Lung (tissue), 11 donors: ENCODE measurements at regions not wholly inside any gene's neighbourhood (a gene's known extent, or its start where the extent isn't known, plus 50 kb on each side); places are given as distances from the start of the nearest gene placed in this dataset.

Experiments
- ATAC-seq: fragments of 200-7000 bp; cut with Tn5 transposase; one replicate; pipeline ENCODE4 v1.9.1; 2020; ENCODE audit warnings: moderate number of reproducible peaks; ENCODE audit not compliant: insufficient read depth, low FRiP score
- DNase-seq, 3 donors: peaks; one replicate each; pipeline ENCODE4 v3.0.0-alpha.2; 2013 to 2017
- H3K27ac ChIP-seq, 2 donors: one replicate each; pipeline ENCODE4 v1.5.1; 2013; ENCODE audit warnings: mild to moderate bottlenecking in 2 of 2, moderate library complexity in 2 of 2, control low read depth in 1 of 2, inconsistent platforms in 1 of 2, low read depth in 1 of 2, low read length in 1 of 2
- H3K27me3 ChIP-seq, 3 donors: one replicate each; pipeline ENCODE4 v1.5.1; 2013; ENCODE audit warnings: low read length in 2 of 3; ENCODE audit not compliant: control insufficient read depth in 3 of 3, insufficient read depth in 3 of 3
- H3K36me3 ChIP-seq, 4 donors: one replicate each; pipeline ENCODE4 v1.5.1; 2013; ENCODE audit warnings: low read length in 4 of 4, mild to moderate bottlenecking in 1 of 4, moderate library complexity in 1 of 4; ENCODE audit not compliant: control insufficient read depth in 4 of 4, insufficient read depth in 4 of 4
- H3K4me1 ChIP-seq, 5 donors: one replicate each; pipeline ENCODE4 v1.5.1; 2013; ENCODE audit warnings: low read length in 5 of 5, mild to moderate bottlenecking in 2 of 5, moderate library complexity in 1 of 5; ENCODE audit not compliant: control insufficient read depth in 5 of 5, insufficient read depth in 5 of 5
- H3K4me3 ChIP-seq: one replicate; pipeline ENCODE4 v1.5.1; 2013; ENCODE audit warnings: mild to moderate bottlenecking, control low read depth, moderate library complexity
- H3K9ac ChIP-seq, 2 donors: one replicate each; pipeline ENCODE4 v1.5.1; 2013; ENCODE audit warnings: low read length in 2 of 2, control low read depth in 1 of 2; ENCODE audit not compliant: insufficient read depth in 1 of 2
- H3K9me3 ChIP-seq, 4 donors: one replicate each; pipeline ENCODE4 v1.5.1; 2013; ENCODE audit warnings: low read length in 3 of 4, mild to moderate bottlenecking in 1 of 4, moderate library complexity in 1 of 4; ENCODE audit not compliant: control insufficient read depth in 4 of 4, insufficient read depth in 3 of 4
- CTCF ChIP-seq: IDR thresholded peaks from 2 replicates; pipeline ENCODE4 v1.5.1; 2012; ENCODE audit warnings: mild to moderate bottlenecking; ENCODE audit errors: control extremely low read depth, extremely low read depth
- WGBS, 2 donors: extraction: QIAGEN DNeasy Blood & Tissue Kit; methylation state at CpG; one replicate each; pipeline ENCODE4 v1.1.7; 2013; 5-methylcytosine and 5-hydroxymethylcytosine counted together
- donor health status: control.
- donor health status: control.
- donor health status: Bipolar disorder and iron deficiency.
- donor health status: healthy.
- donor health status: DM: yes; HTN: yes; CAD: no.

- ATAC-seq (no peak), DNase-seq (no peak)
- H3K27ac ChIP-seq = no peak overlapping the region
- peaks cover 0 to 5% (median 0%) of the 10 kb centered on the region in 4 donors for H3K9me3 ChIP-seq
- H3K4me1 ChIP-seq = no peaks in the 10 kb centered on the region
- H3K4me3 ChIP-seq = no peak overlapping the region
- no peaks in the 10 kb centered on the region for H3K27me3 ChIP-seq
- TF ChIP-seq CTCF = no peak
- 63 to 65% methylated on average over 1 of the region's 1 CpG for WGBS, 2 donors
- no peak overlapping the region for H3K9ac ChIP-seq
- no peaks in the 10 kb centered on the region for H3K36me3 ChIP-seq
Measured at GRCh38 chr10:10165415-10165814, 852.3 kb upstream of the CELF2 start.

GRCh38 chr10:10178476-10178875 is 839.2 kb upstream of the CELF2 start:
- DNase-seq (no peak), ATAC-seq (no peak)
- H3K4me1 ChIP-seq = no peaks in the 10 kb centered on the region
- H3K4me3 ChIP-seq = no peak overlapping the region
- H3K27ac ChIP-seq = no peak overlapping the region
- H3K36me3 ChIP-seq = no peaks in the 10 kb centered on the region
- H3K27me3 ChIP-seq = peaks cover 0 to 3% (median 0%) of the 10 kb centered on the region in 3 donors
- no peak for TF ChIP-seq CTCF
- WGBS, 2 donors = 78 to 88% methylated on average over 3 of the region's 3 CpGs
- H3K9ac ChIP-seq = no peak overlapping the region
- no peaks in the 10 kb centered on the region for H3K9me3 ChIP-seq

GRCh38 chr10:10193848-10194247 is 823.8 kb upstream of the CELF2 start:
- H3K4me3 ChIP-seq = no peak overlapping the region
- no peak overlapping the region for H3K27ac ChIP-seq
- WGBS, 2 donors = 88 to 91% methylated on average over 4 of the region's 4 CpGs
- ATAC-seq = no peak
- H3K36me3 ChIP-seq = no peaks in the 10 kb centered on the region
- no peak for DNase-seq
- H3K9me3 ChIP-seq = no peaks in the 10 kb centered on the region
- no peak overlapping the region for H3K9ac ChIP-seq
- no peaks in the 10 kb centered on the region for H3K27me3 ChIP-seq
- no peaks in the 10 kb centered on the region for H3K4me1 ChIP-seq
- no peak for TF ChIP-seq CTCF

DNA sequence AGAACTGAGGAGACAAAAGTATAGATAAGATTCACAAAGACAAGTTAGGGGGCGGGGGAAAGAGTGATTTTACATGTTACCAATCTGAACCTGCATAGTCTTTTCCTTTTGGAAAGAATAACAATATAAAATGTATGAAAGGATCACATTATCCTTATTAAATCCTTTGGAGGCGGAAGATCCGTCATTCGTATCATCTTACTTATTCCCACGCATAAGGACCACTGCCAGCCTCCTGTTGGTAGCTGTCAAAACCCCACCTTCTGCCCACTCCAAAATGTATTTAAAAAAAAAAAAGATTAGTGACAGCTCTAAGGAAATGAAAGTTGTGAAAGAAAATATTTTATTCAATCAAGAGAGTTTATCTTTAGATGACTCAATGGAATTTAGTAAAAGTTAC is 821.0 kb upstream of the CELF2 start:
- no peaks in the 10 kb centered on the region for H3K9me3 ChIP-seq
- no peak overlapping the region for H3K4me3 ChIP-seq
- ATAC-seq (no peak), DNase-seq (no peak)
- H3K4me1 ChIP-seq = no peaks in the 10 kb centered on the region
- 93% methylated on average over 5 of the region's 5 CpGs for WGBS, 2 donors
- no peaks in the 10 kb centered on the region for H3K27me3 ChIP-seq
- no peak overlapping the region for H3K27ac ChIP-seq
- no peak for TF ChIP-seq CTCF
- no peak overlapping the region for H3K9ac ChIP-seq
- H3K36me3 ChIP-seq = no peaks in the 10 kb centered on the region
